ENCODE measurements at regions not wholly inside any gene's neighbourhood (a gene's known extent, or its start where the extent isn't known, plus 50 kb on each side); places are given as distances from the start of the nearest gene placed in this dataset.
"Not testable (repeated sequence)": the region's sequence is repeated elsewhere in the genome, so short reads cannot be mapped to it uniquely, and the experiment has no call there.

GRCh38 chr2:48045613-48046012, 139.3 kb upstream of the FBXO11 start:
- no peak for DNase-seq

- DNase-seq = no peak
These were observed 142.3 kb upstream of the FBXO11 start for GRCh38 chr2:48048476-48049171.

GRCh38 chr2:48049371-48049770, 143.1 kb upstream of the FBXO11 start:
- DNase-seq = no peak

GRCh38 chr2:48050711-48051110, 144.4 kb upstream of the FBXO11 start:
- DNase-seq = no peak

GRCh38 chr2:48059975-48060374, 153.7 kb upstream of the FBXO11 start:
- no peak for DNase-seq

- DNase-seq = not testable (repeated sequence)
These were observed 155.4 kb upstream of the FBXO11 start for GRCh38 chr2:48061656-48062055.

GRCh38 chr2:48065096-48065495, 158.8 kb upstream of the FBXO11 start:
- DNase-seq = no peak

- DNase-seq = no peak
These were observed 159.7 kb upstream of the FBXO11 start for GRCh38 chr2:48066000-48066399.

- no peak for DNase-seq
These were observed 163.5 kb upstream of the FBXO11 start for GRCh38 chr2:48069769-48070168.

GRCh38 chr2:48070415-48070814, 164.1 kb upstream of the FBXO11 start:
- no peak for DNase-seq

GRCh38 chr2:48072583-48072982, 166.3 kb upstream of the FBXO11 start:
- no peak for DNase-seq

- DNase-seq = no peak
These were observed 169.3 kb upstream of the FBXO11 start for GRCh38 chr2:48075631-48076030.

- DNase-seq = no peak
These were observed 174.4 kb upstream of the FBXO11 start for GRCh38 chr2:48080534-48081316.

GRCh38 chr2:48081317-48081628, 175.0 kb upstream of the FBXO11 start:
- no peak for DNase-seq

- no peak for DNase-seq
These were observed 179.6 kb upstream of the FBXO11 start for GRCh38 chr2:48085888-48086287.

GRCh38 chr2:48088994-48089393, 182.7 kb upstream of the FBXO11 start:
- no peak for DNase-seq

GRCh38 chr2:48089644-48090043, 183.3 kb upstream of the FBXO11 start:
- no peak for DNase-seq

GRCh38 chr2:48092846-48093803, 186.8 kb upstream of the FBXO11 start:
- DNase-seq = no peak

GRCh38 chr2:48096765-48097164, 190.5 kb upstream of the FBXO11 start:
- DNase-seq = not testable (repeated sequence)

GRCh38 chr2:48098539-48098938, 192.2 kb upstream of the FBXO11 start:
- no peak for DNase-seq

- DNase-seq = no peak
These were observed 198.1 kb upstream of the FBXO11 start for GRCh38 chr2:48104418-48104817.

- no peak for DNase-seq
These were observed 199.6 kb upstream of the FBXO11 start for GRCh38 chr2:48105848-48106247.

- DNase-seq = no peak
These were observed 201.1 kb upstream of the FBXO11 start for GRCh38 chr2:48107326-48107925.

Data from NCI-H748 treated with DMSO at 0.1 percent for 48 hours (cell line).